NOMO-1 treated with DMSO at 0.1 percent for 48 hours (cell line): ENCODE measurements at regions not wholly inside any gene's neighbourhood (a gene's known extent, or its start where the extent isn't known, plus 50 kb on each side); places are given as distances from the start of the nearest gene placed in this dataset.

ENCODE experiments used
- DNase-seq: peaks from one replicate; lab custom pipeline; 2025; ENCODE audit not compliant: unreplicated experiment; lab: John Stamatoyannopoulos, UW

GRCh38 chr5:32984851-32985610, 273.9 kb downstream of the NPR3 start:
- DNase-seq = no peak

GRCh38 chr5:32989815-32990214, 278.7 kb downstream of the NPR3 start:
- no peak for DNase-seq

GRCh38 chr5:32990593-32991420, 279.7 kb downstream of the NPR3 start:
- DNase-seq = no peak

GRCh38 chr5:32991421-32991815, 280.3 kb downstream of the NPR3 start:
- no peak for DNase-seq

- no peak for DNase-seq
These were observed 285.2 kb downstream of the NPR3 start for GRCh38 chr5:32996336-32996735.

- DNase-seq = no peak
These were observed 297.8 kb downstream of the NPR3 start for GRCh38 chr5:33008751-33009418.

GRCh38 chr5:33010846-33011245, 299.7 kb downstream of the NPR3 start:
- DNase-seq = no peak

GRCh38 chr5:33011801-33012200, 300.7 kb downstream of the NPR3 start:
- DNase-seq = no peak

- no peak for DNase-seq
These were observed 312.5 kb downstream of the NPR3 start for GRCh38 chr5:33023649-33024048.

- DNase-seq = no peak
These were observed 321.4 kb downstream of the NPR3 start for GRCh38 chr5:33032271-33033070.

GRCh38 chr5:33033516-33033915, 322.4 kb downstream of the NPR3 start:
- DNase-seq = no peak

- no peak for DNase-seq
These were observed 323.7 kb downstream of the NPR3 start for GRCh38 chr5:33034777-33035176.

- no peak for DNase-seq
These were observed 324.9 kb downstream of the NPR3 start for GRCh38 chr5:33035851-33036527.

GRCh38 chr5:33037076-33037475, 326.0 kb downstream of the NPR3 start:
- DNase-seq = no peak

- DNase-seq = no peak
These were observed 330.5 kb downstream of the NPR3 start for GRCh38 chr5:33041586-33041985.

- DNase-seq = no peak
These were observed 332.3 kb downstream of the NPR3 start for GRCh38 chr5:33043343-33043997.

GRCh38 chr5:33046091-33046490, 335.0 kb downstream of the NPR3 start:
- DNase-seq = no peak

GRCh38 chr5:33048315-33048714, 337.2 kb downstream of the NPR3 start:
- no peak for DNase-seq

GRCh38 chr5:33049298-33049697, 338.2 kb downstream of the NPR3 start:
- DNase-seq = no peak

- DNase-seq = no peak
These were observed 338.7 kb downstream of the NPR3 start for GRCh38 chr5:33049842-33050241.
